KMS-11 (cell line): ENCODE measurements at regions not wholly inside any gene's neighbourhood (a gene's known extent, or its start where the extent isn't known, plus 50 kb on each side); places are given as distances from the start of the nearest gene placed in this dataset.

Source experiments
- H2AFZ ChIP-seq: fragments of 200-600 bp; sonication (generic); 2 replicates; pipeline ENCODE4 v1.6.1; 2016; ENCODE audit warnings: antibody characterized with exemption, mixed run types, low read depth
- H3K27ac ChIP-seq: fragments of 200-600 bp; sonication (generic); 2 replicates; pipeline ENCODE4 v1.6.1; 2016; ENCODE audit warnings: mild to moderate bottlenecking, mixed run types
- H3K27me3 ChIP-seq: fragments of 200-600 bp; sonication (generic); 2 replicates; pipeline ENCODE4 v1.6.1; 2017; ENCODE audit warnings: mild to moderate bottlenecking, low read depth, mixed run types, moderate library complexity; ENCODE audit not compliant: insufficient read depth
- H3K36me3 ChIP-seq: fragments of 200-600 bp; sonication (generic); 2 replicates; pipeline ENCODE4 v1.6.1; 2017; ENCODE audit warnings: mild to moderate bottlenecking, mixed run types; ENCODE audit not compliant: insufficient read depth
- H3K4me1 ChIP-seq: fragments of 200-600 bp; sonication (generic); 2 replicates; pipeline ENCODE4 v1.6.1; 2016; ENCODE audit warnings: mild to moderate bottlenecking, low read depth, mixed run types; ENCODE audit not compliant: poor library complexity, severe bottlenecking
- H3K4me2 ChIP-seq: fragments of 200-600 bp; sonication (generic); 2 replicates; pipeline ENCODE4 v1.7.0; 2016; ENCODE audit warnings: mild to moderate bottlenecking, mixed run types
- H3K4me3 ChIP-seq: fragments of 200-600 bp; sonication (generic); IDR thresholded peaks from 2 replicates; pipeline ENCODE4 v1.6.1; 2017; ENCODE audit warnings: low read depth, low read length, mixed read lengths; ENCODE audit not compliant: insufficient read depth
- H3K79me2 ChIP-seq: fragments of 200-600 bp; sonication (generic); 2 replicates; pipeline ENCODE4 v1.6.1; 2016; ENCODE audit warnings: low read depth, mixed run types; ENCODE audit not compliant: insufficient read depth
- H3K9ac ChIP-seq: fragments of 200-600 bp; sonication (generic); 2 replicates; pipeline ENCODE4 v1.6.1; 2016; ENCODE audit warnings: mild to moderate bottlenecking, mixed run types
- H4K20me1 ChIP-seq: fragments of 200-600 bp; sonication (generic); 2 replicates; pipeline ENCODE4 v1.6.1; 2016; ENCODE audit warnings: mild to moderate bottlenecking, mixed run types; ENCODE audit not compliant: insufficient read depth
- TF ChIP-seq, protein P1 (sequence below): fragments of 200-600 bp; sonication (generic); conservative IDR thresholded peaks from 2 replicates; pipeline ENCODE4 v1.6.1; 2017; ENCODE audit warnings: low read depth, mild to moderate bottlenecking, antibody characterized with exemption, low read length, moderate library complexity, mixed read lengths

DNA sequence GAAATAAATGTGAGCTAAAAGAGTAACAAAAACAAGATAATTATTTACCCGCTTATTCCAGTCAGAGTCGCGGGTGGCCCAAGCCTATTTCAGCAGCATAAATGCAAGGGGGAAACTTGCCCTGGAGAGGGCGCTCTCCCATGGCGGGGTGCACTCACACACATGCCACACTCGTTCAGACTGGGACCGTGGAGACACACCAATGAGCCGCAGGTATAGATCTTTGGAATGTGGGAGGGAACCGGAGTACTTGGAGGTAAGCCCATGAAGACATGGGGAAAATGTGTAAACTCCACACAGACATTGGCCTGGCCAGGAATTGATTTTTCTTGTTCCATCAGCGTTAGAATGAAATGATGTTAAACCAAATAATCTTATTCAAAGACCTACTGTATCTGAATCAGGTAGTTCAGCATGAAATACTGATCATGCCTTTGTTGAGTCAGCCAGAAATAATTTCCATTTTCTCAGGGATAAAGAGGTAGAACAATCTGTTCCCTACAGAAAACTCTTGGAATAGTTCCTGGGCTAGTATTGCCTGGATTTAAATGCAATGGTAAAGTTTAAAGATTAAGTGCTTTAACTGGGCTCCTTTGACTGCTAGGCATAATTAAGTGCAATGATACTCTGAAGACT is 191.5 kb downstream of the MCHR2 start:
- H3K27ac ChIP-seq = no peak overlapping the region
- no peak overlapping the region for H2AFZ ChIP-seq
- peaks cover 3% of the 10 kb centered on the region for H3K4me1 ChIP-seq
- TF ChIP-seq, protein P1, sequence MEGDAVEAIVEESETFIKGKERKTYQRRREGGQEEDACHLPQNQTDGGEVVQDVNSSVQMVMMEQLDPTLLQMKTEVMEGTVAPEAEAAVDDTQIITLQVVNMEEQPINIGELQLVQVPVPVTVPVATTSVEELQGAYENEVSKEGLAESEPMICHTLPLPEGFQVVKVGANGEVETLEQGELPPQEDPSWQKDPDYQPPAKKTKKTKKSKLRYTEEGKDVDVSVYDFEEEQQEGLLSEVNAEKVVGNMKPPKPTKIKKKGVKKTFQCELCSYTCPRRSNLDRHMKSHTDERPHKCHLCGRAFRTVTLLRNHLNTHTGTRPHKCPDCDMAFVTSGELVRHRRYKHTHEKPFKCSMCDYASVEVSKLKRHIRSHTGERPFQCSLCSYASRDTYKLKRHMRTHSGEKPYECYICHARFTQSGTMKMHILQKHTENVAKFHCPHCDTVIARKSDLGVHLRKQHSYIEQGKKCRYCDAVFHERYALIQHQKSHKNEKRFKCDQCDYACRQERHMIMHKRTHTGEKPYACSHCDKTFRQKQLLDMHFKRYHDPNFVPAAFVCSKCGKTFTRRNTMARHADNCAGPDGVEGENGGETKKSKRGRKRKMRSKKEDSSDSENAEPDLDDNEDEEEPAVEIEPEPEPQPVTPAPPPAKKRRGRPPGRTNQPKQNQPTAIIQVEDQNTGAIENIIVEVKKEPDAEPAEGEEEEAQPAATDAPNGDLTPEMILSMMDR = no peak
- no peak overlapping the region for H3K4me3 ChIP-seq
- no peaks in the 10 kb centered on the region for H3K79me2 ChIP-seq
- no peak overlapping the region for H3K9ac ChIP-seq
- no peak overlapping the region for H3K4me2 ChIP-seq
- no peaks in the 10 kb centered on the region for H3K27me3 ChIP-seq
- H4K20me1 ChIP-seq = no peaks in the 10 kb centered on the region
- no peaks in the 10 kb centered on the region for H3K36me3 ChIP-seq

- TF ChIP-seq, protein P1 = no peak
- Histone ChIP-seq H3K79me2 (no peaks in the 10 kb centered on the region), H3K36me3 (no peaks in the 10 kb centered on the region), H3K27me3 (no peaks in the 10 kb centered on the region), H3K9ac (no peak overlapping the region), H3K4me1 (peaks cover under 1% of the 10 kb centered on the region), H3K27ac (no peak overlapping the region), H4K20me1 (no peaks in the 10 kb centered on the region), H3K4me3 (no peak overlapping the region), H3K4me2 (no peak overlapping the region), H2AFZ (no peak overlapping the region)
Measured at GRCh38 chr6:99808992-99809391, 185.0 kb downstream of the MCHR2 start.

GRCh38 chr6:99810295-99810694 is 183.7 kb downstream of the MCHR2 start:
- Histone ChIP-seq H2AFZ (no peak overlapping the region), H4K20me1 (no peaks in the 10 kb centered on the region), H3K27me3 (no peaks in the 10 kb centered on the region), H3K79me2 (no peaks in the 10 kb centered on the region), H3K4me2 (no peak overlapping the region), H3K4me1 (no peaks in the 10 kb centered on the region), H3K27ac (no peak overlapping the region), H3K9ac (no peak overlapping the region), H3K4me3 (no peak overlapping the region), H3K36me3 (no peaks in the 10 kb centered on the region)
- TF ChIP-seq, protein P1 = no peak

DNA sequence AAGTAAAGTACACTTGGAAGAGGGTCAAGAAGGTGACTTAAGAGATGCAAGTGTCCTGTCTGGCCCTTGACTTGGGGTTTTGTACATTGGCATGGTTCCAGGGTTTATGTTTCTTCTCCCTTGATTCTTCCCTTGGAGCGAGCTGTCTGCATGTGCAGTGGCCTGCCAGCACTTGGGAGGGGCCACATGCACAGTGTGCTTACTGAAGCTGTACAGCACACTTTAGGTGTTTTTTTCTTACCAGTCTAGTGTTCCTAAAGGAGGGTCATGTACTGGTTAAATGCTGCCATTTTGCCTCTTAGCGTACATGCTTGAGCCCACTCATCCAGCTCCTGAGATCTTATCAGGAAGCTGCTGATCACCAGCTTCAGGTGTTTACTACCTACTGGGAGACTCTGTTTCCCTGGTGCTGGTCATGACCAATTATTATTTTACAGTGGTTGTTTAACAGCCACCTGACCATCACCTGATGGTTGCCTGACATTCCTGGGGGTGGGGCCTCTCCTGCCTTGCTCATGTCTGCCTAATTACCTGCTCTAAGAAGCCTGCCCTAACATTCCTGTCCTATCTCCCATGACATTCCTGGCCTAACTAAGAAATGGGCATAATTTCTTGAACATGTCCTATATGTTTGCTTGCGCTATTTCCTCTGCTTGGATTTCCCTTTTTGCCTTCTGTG is 182.9 kb downstream of the MCHR2 start:
- Histone ChIP-seq H3K79me2 (no peaks in the 10 kb centered on the region), H4K20me1 (no peaks in the 10 kb centered on the region)
- TF ChIP-seq, protein P1 = no peak

More for the DNA sequence above, 182.9 kb downstream of the MCHR2 start:
- H3K4me3 ChIP-seq = no peak overlapping the region
- H3K9ac ChIP-seq = no peak overlapping the region
- no peak overlapping the region for H3K4me2 ChIP-seq
- no peaks in the 10 kb centered on the region for H3K27me3 ChIP-seq
- H3K36me3 ChIP-seq = no peaks in the 10 kb centered on the region
- H2AFZ ChIP-seq = no peak overlapping the region
- H3K27ac ChIP-seq = no peak overlapping the region
- no peaks in the 10 kb centered on the region for H3K4me1 ChIP-seq
